Dendritic cell treated with granulocyte-macrophage colony-stimulating factor and Interleukin-4, amounts not matched to agents 40 ng/mL and 50 ng/mL, for 4 days (primary cell): ENCODE measurements at regions not wholly inside any gene's neighbourhood (a gene's known extent, or its start where the extent isn't known, plus 50 kb on each side); places are given as distances from the start of the nearest gene placed in this dataset.
"Not testable (repeated sequence)": the region's sequence is repeated elsewhere in the genome, so short reads cannot be mapped to it uniquely, and the experiment has no call there.

Experiments used
- H3K27ac Mint-ChIP-seq: one replicate; pipeline ENCODE4 v1.8.0; 2022; ENCODE audit warnings: mild to moderate bottlenecking, mixed read lengths
- H3K27me3 Mint-ChIP-seq: one replicate; pipeline ENCODE4 v1.8.0; 2022; ENCODE audit warnings: mild to moderate bottlenecking, mixed read lengths
- H3K36me3 Mint-ChIP-seq: one replicate; pipeline ENCODE4 v1.8.0; 2022; ENCODE audit warnings: low read depth, mixed read lengths
- H3K4me1 Mint-ChIP-seq: one replicate; pipeline ENCODE4 v1.8.0; 2022; ENCODE audit warnings: low read depth, mixed read lengths
- H3K4me3 Mint-ChIP-seq: one replicate; pipeline ENCODE4 v1.8.0; 2022; ENCODE audit warnings: mild to moderate bottlenecking, moderate library complexity, mixed read lengths
- H3K9me3 Mint-ChIP-seq: one replicate; pipeline ENCODE4 v1.8.0; 2022; ENCODE audit warnings: mixed read lengths
- intact Hi-C: fragments of 100-400 bp; cut with micrococcal nuclease; formaldehyde crosslinking; loops from one replicate; pipeline ENCODE4 v1.15.0; 2022

- Mint-ChIP-seq H3K27me3 (no peaks in the 10 kb centered on the region), H3K9me3 (no peaks in the 10 kb centered on the region), H3K4me1 (no peaks in the 10 kb centered on the region), H3K4me3 (no peak overlapping the region), H3K36me3 (no peaks in the 10 kb centered on the region), H3K27ac (no peak overlapping the region)
- intact Hi-C loops = no loop called here
These were observed 457.3 kb downstream of the ADCYAP1 start for GRCh38 chr18:1361936-1362335.

DNA sequence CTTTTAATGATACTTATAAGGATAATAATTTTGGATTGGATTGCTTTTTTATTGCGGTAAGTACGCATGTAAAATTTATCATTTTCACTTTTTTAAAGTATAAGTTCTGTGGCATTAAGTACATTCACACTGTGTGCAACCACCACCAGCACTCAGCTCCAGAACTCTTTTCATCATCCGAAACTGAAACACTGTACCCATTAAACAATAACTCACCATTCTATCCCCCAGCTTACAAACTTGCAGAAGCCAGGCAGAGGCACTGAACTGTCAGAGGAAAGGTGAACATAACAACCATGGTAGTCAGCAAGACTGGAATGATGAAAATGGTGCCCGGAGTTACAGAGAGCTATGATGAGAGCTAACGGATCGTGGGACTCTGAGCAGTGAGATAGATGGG is 465.9 kb downstream of the ADCYAP1 start:
- intact Hi-C loops = no loop called here
- H3K9me3 Mint-ChIP-seq = no peaks in the 10 kb centered on the region
- no peaks in the 10 kb centered on the region for H3K27me3 Mint-ChIP-seq
- no peak overlapping the region for H3K4me3 Mint-ChIP-seq
- H3K4me1 Mint-ChIP-seq = no peaks in the 10 kb centered on the region
- H3K27ac Mint-ChIP-seq = no peak overlapping the region
- H3K36me3 Mint-ChIP-seq = no peaks in the 10 kb centered on the region

DNA sequence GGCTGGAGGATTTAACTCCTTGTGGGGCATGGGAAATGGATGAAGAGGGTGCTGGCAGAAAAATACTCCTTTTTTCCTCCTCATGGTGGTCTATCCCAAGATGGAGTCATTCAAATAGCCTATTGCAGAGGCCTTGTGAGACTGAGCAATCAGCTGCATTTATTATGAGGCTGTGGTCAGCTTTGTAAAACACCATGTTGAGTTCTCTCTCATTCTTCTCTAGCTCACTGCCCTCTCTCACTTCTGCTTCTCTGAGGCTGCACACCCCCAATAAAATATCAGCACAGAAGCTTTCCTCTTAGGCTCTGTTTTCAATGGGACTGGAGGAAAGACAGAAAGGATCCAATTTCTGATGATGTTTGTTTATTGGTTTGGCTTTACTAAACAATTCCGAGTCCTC is 467.1 kb downstream of the ADCYAP1 start:
- Mint-ChIP-seq H3K9me3 (no peaks in the 10 kb centered on the region), H3K27ac (no peak overlapping the region), H3K4me1 (no peaks in the 10 kb centered on the region), H3K27me3 (no peaks in the 10 kb centered on the region), H3K36me3 (no peaks in the 10 kb centered on the region), H3K4me3 (no peak overlapping the region)
- intact Hi-C loops = no loop called here

DNA sequence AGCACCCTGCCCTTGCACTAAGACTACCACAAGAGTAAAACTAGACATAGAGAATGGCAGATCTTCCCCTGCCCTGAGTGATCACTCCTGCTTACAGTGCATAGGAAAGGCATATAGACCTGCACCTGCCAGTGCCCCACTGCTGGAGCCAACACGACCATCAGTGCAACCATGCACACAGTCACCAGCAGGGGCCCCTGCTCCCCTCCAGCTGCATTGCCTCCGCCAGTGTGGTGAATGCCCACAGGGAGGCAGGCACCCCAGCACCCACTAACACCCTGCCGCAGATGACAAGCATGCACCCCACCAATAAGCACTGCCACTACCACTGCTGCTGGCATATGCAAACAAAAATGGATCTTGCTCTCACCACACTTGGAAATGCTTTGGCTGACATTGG is 478.8 kb downstream of the ADCYAP1 start:
- H3K27ac Mint-ChIP-seq = no peak overlapping the region
- H3K4me3 Mint-ChIP-seq = no peak overlapping the region
- H3K9me3 Mint-ChIP-seq = peaks cover 53% of the 10 kb centered on the region
- intact Hi-C loops = no loop called here
- H3K27me3 Mint-ChIP-seq = no peaks in the 10 kb centered on the region
- no peaks in the 10 kb centered on the region for H3K4me1 Mint-ChIP-seq
- no peaks in the 10 kb centered on the region for H3K36me3 Mint-ChIP-seq

DNA sequence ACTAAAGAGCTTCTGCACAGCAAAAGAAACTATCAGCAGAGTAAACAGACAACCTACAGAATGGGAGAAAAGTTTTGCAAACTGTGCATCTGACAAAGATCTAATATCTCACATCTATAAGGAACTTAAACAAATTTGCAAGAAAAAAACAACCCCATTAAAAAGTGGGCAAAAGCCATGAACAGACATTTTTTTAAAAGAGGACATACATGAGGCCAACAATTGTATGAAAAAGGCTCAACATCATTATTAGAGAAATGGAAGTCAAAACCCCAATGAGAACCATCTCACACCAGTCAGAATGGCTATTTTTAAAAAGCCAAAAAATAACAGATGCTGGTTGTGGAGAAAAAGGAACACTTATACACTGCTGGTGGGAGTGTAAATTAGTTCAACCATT is 483.8 kb downstream of the ADCYAP1 start:
- intact Hi-C loops, H3K27ac Mint-ChIP-seq, H3K4me1 Mint-ChIP-seq, H3K36me3 Mint-ChIP-seq, H3K4me3 Mint-ChIP-seq, H3K27me3 Mint-ChIP-seq: not testable (repeated sequence)
- H3K9me3 Mint-ChIP-seq = peaks cover 57% of the 10 kb centered on the region

DNA sequence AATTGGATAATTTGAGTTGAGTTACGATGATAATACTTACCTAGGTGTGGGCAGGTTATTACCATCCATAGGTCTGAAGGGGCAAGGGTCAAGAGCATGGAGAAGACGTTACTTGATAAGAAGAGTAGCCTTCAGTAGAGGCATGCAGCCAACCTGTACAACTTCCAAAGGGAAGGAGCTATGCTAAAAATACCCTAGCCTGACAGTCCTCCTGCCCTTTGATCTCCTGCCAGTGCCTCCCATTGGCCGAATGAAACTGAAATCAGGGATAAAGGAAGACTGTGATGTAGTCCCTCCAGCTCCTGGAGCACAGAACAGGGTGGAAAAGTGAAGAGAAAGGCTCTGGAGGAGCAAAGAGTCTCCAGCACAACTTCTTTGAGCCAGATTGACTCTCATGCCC is 487.4 kb downstream of the ADCYAP1 start:
- Mint-ChIP-seq H3K27me3 (no peaks in the 10 kb centered on the region), H3K9me3 (peaks cover 39% of the 10 kb centered on the region), H3K27ac (no peak overlapping the region), H3K4me1 (no peaks in the 10 kb centered on the region), H3K4me3 (no peak overlapping the region), H3K36me3 (no peaks in the 10 kb centered on the region)
- intact Hi-C loops = no loop called here

- H3K27me3 Mint-ChIP-seq = no peaks in the 10 kb centered on the region
- H3K27ac Mint-ChIP-seq = no peak overlapping the region
- H3K4me3 Mint-ChIP-seq = no peak overlapping the region
- no peaks in the 10 kb centered on the region for H3K4me1 Mint-ChIP-seq
- intact Hi-C loops = no loop called here
- no peaks in the 10 kb centered on the region for H3K36me3 Mint-ChIP-seq
- peaks cover 29% of the 10 kb centered on the region for H3K9me3 Mint-ChIP-seq
These were observed 488.4 kb downstream of the ADCYAP1 start for GRCh38 chr18:1392865-1393734.

- Mint-ChIP-seq H3K27ac (no peak overlapping the region), H3K9me3 (peaks cover 23% of the 10 kb centered on the region), H3K4me1 (no peaks in the 10 kb centered on the region), H3K4me3 (no peak overlapping the region), H3K27me3 (no peaks in the 10 kb centered on the region), H3K36me3 (no peaks in the 10 kb centered on the region)
- intact Hi-C loops = no loop called here
These were observed 489.3 kb downstream of the ADCYAP1 start for GRCh38 chr18:1393929-1394328.

DNA sequence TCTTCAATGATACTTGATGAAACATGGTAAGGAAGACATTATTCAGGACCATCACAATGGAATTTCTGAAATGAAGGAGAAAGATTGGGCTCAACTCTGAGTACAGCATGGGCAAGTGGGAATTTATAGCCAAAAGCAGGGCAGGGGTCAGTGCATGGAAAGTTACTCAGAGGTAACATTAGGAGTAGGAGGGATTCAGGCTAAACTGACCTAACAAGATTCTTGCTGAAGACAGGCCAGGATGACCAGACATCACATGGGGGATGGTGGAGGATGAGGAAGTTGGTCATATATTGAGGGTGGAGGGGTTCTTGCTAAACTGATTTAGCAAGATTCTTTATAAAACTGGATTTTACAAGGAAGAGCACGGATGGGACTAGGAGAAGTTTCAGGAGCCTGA is 489.8 kb downstream of the ADCYAP1 start:
- no peaks in the 10 kb centered on the region for H3K27me3 Mint-ChIP-seq
- H3K9me3 Mint-ChIP-seq = peaks cover 18% of the 10 kb centered on the region
- H3K4me3 Mint-ChIP-seq = no peak overlapping the region
- intact Hi-C loops = no loop called here
- no peaks in the 10 kb centered on the region for H3K4me1 Mint-ChIP-seq
- H3K27ac Mint-ChIP-seq = no peak overlapping the region
- H3K36me3 Mint-ChIP-seq = no peaks in the 10 kb centered on the region

DNA sequence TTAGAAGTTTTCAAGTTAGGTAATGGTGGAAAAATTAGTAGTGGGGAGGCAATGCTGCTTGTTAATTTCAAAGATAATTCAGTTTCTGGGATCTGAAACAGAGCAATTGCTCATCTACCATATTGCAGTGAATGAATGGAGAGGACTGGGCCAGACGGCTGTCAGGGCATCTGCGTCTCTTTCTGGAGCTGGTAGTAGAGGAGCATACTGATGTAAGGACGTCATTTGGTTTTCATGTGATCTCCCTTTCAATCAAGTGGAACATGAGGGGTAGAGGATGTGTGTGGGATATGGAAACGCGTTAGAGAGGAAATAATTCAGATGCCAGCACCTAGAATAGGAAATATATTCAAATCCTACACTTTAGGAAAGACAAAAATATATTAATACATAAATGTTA is 490.3 kb downstream of the ADCYAP1 start:
- H3K9me3 Mint-ChIP-seq = peaks cover 14% of the 10 kb centered on the region
- H3K36me3 Mint-ChIP-seq = no peaks in the 10 kb centered on the region
- intact Hi-C loops = no loop called here
- no peaks in the 10 kb centered on the region for H3K4me1 Mint-ChIP-seq
- no peaks in the 10 kb centered on the region for H3K27me3 Mint-ChIP-seq
- H3K4me3 Mint-ChIP-seq = no peak overlapping the region
- H3K27ac Mint-ChIP-seq = no peak overlapping the region

GRCh38 chr18:1408376-1408775 is 503.7 kb downstream of the ADCYAP1 start:
- intact Hi-C loops = no loop called here
- no peaks in the 10 kb centered on the region for H3K36me3 Mint-ChIP-seq
- H3K27ac Mint-ChIP-seq = no peak overlapping the region
- no peak overlapping the region for H3K4me3 Mint-ChIP-seq
- peaks cover 9% of the 10 kb centered on the region for H3K9me3 Mint-ChIP-seq
- H3K27me3 Mint-ChIP-seq = no peaks in the 10 kb centered on the region
- H3K4me1 Mint-ChIP-seq = no peaks in the 10 kb centered on the region

GRCh38 chr18:1412655-1413322 is 508.1 kb downstream of the ADCYAP1 start:
- Mint-ChIP-seq H3K27ac (no peak overlapping the region), H3K4me3 (no peak overlapping the region), H3K9me3 (no peaks in the 10 kb centered on the region), H3K27me3 (no peaks in the 10 kb centered on the region), H3K36me3 (no peaks in the 10 kb centered on the region), H3K4me1 (no peaks in the 10 kb centered on the region)
- intact Hi-C loops = no loop called here

DNA sequence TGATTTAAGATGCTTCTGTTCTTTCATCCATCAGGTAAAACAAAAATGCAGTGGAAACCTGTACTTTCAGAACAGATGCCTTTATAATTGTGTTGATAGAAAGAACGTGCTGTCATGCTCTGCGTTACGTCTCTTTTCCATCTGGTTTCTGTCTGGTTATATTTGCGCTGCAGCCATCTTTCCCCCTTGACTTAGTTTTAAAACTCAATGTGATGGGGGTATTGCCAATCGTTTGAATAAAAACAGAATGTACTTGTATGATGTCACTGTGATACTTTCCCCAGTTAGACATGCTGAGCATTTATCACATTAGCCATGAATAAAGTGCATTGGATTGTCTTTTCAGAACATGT is 508.6 kb downstream of the ADCYAP1 start:
- Mint-ChIP-seq H3K27ac (no peak overlapping the region), H3K27me3 (no peaks in the 10 kb centered on the region), H3K36me3 (no peaks in the 10 kb centered on the region), H3K4me1 (no peaks in the 10 kb centered on the region), H3K9me3 (no peaks in the 10 kb centered on the region), H3K4me3 (no peak overlapping the region)
- intact Hi-C loops = no loop called here

- H3K9me3 Mint-ChIP-seq = no peaks in the 10 kb centered on the region
- no peaks in the 10 kb centered on the region for H3K36me3 Mint-ChIP-seq
- intact Hi-C loops = no loop called here
- no peaks in the 10 kb centered on the region for H3K27me3 Mint-ChIP-seq
- no peak overlapping the region for H3K4me3 Mint-ChIP-seq
- no peaks in the 10 kb centered on the region for H3K4me1 Mint-ChIP-seq
- H3K27ac Mint-ChIP-seq = no peak overlapping the region
These were observed 511.4 kb downstream of the ADCYAP1 start for GRCh38 chr18:1416074-1416473.

GRCh38 chr18:1421502-1421901 is 516.8 kb downstream of the ADCYAP1 start:
- H3K27ac Mint-ChIP-seq = no peak overlapping the region
- intact Hi-C loops = no loop called here
- H3K9me3 Mint-ChIP-seq = no peaks in the 10 kb centered on the region
- H3K36me3 Mint-ChIP-seq = no peaks in the 10 kb centered on the region
- H3K4me3 Mint-ChIP-seq = no peak overlapping the region
- H3K27me3 Mint-ChIP-seq = no peaks in the 10 kb centered on the region
- no peaks in the 10 kb centered on the region for H3K4me1 Mint-ChIP-seq
